ENCODE measurements at regions not wholly inside any gene's neighbourhood (a gene's known extent, or its start where the extent isn't known, plus 50 kb on each side); places are given as distances from the start of the nearest gene placed in this dataset.
"Not testable (repeated sequence)": the region's sequence is repeated elsewhere in the genome, so short reads cannot be mapped to it uniquely, and the experiment has no call there.

DNA sequence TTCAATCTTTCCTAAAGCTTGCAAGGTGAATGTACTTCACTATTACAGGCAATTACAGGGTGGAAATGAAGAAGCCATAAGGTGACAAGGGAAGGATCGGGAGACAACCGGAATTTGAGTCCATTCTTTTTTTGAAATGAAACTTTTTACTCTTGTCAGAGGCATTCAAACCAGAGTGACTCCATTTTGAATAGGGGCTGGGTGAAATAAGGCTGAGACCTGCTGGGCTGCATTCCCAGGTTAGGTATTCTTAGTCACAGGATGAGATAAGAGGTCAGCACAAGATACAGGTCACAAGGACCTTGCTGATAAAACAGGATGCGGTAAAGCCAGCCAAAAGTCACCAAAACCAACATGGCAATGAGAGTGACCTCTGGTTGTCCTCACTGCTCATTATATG, 363.3 kb downstream of the TYW1 start:
- DNase-seq (ENCODE audit: low read depth): no peak

DNA sequence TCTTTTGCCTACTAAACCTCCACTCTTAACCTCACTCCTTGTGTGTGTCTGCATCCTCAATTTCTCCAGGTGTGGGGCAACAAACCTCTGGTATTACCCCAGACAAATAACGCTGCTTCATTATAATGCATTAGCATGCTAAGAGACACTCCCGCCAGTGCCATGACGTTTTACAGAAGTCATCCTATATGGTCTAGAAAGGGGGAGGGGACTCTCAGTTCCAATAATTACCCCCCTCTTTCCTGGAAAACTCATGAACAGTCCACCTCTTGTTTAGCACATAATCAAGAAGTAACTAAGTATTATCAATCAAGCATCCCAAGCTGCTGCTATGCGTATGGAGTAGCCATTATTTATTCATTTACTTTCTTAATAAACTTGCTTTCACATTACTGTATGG, 364.5 kb downstream of the TYW1 start:
- DNase-seq (ENCODE audit: low read depth): no peak

DNA sequence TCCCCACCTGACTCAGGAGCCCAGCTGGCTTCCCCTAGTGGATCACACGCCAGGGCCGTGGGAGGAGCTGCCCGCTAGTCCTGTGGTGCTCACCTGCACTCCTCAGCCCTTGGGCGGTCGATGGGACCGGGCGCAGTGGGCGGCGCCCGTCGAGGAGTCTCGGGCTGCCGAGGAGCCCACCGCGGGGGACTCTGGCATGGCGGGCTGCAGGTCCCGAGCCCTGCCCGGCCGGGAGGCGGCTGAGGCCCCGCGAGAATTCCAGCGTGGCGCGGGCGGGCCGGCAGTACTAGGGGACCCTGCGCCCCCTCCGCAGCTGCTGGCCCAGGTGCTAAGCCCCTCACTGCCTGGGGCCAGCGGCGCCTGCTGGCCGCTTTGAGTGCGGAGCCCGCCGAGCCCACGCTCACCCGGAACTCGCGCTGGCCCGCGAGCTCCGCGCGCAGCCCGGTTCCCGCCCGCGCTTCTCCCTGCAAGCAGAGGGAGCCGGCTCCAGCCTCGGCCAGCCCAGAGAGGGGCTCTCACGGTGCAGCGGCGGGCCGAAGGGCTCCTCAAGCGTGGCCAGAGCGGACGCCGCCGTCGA, 367.9 kb downstream of the TYW1 start:
- no peak for DNase-seq (ENCODE audit: low read depth)

DNA sequence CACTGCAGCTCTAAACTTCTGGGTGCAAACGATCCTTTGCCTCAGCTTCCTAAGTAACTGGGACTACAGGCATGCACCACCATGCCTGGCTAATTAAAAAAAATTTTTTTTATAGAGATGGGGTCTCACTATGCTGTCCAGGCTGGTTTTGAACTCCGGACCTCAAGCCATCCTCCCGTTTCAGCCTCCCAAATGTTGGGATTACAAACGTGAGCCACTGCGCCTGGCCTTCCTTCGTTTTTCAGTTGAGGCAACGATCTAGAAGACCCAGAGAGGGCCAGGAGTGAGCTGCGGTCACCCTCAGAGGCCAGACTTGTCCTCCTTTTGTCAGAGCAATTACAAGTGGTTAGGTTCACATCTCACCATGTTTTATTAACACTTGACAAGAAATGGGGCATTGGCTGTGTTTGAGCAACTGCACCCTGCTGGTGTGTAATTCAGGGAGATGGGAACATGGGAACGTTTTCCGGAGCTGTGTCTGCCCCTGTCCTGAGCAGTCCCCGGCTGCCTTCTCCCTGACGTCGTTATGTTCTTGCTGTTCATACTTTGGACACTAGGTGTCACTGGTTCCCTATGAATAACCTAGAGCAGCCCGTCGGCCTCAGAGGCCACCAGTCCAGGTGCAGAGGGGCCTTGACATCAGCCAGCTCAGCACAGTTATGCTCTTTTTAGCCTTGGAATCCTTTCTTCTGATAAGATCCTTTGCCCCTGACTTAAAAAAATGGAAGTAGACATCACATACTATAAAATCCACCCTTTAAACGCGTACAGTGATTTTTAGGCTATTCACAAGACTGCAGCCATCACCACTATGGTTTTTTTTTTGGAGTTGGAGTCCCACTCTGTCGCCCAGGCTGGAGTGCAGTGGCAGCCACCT, 375.0 kb downstream of the TYW1 start:
- DNase-seq (ENCODE audit: low read depth): peak; percentile 26

DNA sequence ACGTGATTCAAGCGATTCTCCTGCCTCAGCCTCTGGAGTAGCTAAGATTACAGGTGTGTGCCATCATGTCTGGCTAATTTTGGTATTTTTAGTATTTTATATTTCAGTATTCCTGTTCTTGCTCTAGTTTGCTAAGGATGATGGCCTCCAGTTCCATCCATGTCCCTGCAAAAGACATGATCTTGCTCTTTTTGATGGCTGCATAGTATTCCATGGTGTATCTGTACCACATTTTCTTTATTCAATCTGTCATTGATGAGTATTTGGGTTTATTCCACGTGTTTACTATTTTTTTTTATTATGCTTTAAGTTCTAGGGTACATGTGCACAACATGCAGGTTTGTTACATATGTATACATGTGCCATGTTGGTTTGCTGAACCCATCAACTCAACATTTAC, 376.8 kb downstream of the TYW1 start:
- DNase-seq (ENCODE audit: low read depth): not testable (repeated sequence)

DNA sequence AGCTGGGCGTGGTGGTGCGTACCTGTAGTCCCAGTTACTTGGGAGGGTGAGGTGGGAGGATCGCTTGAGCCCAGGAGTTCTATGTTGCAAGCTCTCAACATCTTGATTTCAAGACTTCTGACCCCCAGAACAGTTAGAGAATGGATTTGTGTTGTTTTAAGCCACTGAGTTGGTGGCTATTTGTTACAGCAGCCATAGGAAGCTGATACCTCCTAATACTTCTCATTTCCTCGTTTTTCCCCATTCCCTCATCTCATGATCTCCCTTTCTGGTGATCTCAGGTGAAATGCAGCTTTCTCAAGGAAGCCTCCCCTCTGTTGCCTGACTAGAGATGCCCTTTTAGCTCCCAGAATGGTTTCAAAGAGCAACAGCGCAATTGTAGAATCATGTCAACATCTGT, 378.8 kb downstream of the TYW1 start:
- no peak for DNase-seq (ENCODE audit: low read depth)

DNA sequence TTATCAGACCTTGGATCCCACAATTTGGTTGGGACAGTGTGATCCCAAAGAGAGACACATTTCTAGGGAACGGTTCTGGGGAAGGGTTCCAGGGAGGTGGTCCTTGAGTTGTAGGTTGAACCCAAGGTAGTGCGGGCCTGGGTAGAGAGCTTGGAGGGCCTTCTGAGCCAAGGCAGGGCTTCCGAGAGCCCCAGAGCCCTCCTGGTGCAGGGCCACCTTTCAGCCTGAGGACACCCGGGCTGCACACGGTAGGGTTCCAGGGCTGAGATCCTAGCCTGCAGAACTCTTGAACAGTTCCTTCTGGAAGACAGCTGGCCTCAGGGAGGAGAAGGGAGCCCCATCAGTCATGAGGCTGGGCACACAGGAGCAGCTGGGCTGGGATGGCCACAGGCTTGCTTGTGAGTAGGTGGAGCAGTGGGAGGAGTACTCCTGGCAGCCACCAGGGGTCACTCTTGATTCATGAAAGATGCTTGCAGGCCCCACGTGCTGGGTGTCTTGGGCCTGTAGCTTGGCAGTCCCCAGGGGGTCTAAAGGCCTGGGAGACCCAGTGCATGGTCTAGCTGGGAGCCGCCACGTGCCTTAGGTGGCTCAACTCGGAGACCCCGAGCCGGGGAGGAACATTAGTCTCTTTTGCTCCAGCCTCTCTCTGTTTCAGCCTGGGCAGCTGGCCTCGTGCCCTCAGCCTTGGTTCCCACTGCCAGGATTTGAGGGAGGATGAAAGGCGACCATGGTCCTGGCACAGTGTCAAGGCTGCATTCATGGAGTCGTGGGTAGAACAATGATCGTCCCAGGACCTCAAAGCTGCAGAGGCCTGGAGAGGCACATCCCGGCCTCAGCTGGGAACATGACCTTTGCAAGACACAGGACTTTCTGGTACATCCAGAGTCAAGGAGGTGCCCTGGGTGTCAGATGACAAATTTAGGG, 381.6 kb downstream of the TYW1 start:
- DNase-seq (ENCODE audit: low read depth): peak; percentile 25

DNA sequence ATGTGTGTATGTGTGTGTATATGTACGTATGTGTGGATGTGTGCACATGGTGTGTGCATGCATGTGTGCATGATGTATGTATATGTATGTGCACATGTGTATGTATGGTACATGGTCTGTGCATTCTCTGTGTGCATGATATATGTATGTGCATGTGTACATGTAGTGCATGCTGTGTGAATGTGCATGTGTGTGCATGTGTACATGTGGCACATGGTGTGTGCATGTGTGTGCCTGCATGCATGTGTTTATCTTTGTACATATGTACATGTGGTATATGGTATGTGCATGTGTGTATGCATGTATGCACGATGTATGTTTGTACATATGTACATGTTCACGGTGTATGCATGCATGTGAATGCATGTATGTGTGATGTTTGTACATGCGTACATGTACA, 383.7 kb downstream of the TYW1 start:
- no peak for DNase-seq (ENCODE audit: low read depth)

DNA sequence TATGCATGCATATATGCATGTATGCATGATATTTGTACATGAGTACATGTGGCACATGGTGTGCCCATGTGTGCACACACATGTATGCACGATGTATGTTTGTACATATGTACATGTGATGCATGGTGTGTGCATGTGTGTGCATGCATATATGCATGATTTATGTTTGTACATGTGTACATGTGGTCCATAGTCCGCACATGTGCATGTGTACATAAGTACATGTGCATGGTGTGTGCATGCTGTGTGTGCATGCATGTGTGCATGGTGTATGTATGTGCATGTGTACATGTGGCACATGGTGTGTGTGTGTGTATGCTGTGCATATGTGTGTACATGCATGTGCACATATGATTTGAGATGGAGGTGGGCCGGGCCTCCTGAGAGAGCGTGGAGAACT, 384.2 kb downstream of the TYW1 start:
- no peak for DNase-seq (ENCODE audit: low read depth)

DNA sequence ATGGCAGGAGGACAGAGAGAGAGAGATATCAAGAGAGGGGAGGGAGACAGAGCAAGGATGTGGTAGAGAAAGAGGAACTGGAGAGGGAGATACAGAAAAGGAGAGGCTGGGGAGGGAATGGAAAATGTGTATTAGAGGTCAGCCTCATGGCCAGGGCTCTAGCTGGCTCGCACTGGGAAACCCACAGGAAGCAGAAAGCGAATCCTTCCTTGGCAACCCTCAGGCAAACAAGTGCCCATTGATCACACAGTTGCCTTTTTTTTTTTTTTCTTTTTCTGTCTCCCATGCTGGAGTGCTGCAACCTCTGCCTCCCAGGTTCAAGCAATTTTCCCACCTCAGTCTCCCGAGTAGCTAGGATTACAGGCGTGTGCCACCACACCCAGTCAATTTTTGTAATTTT, 391.2 kb downstream of the TYW1 start:
- no peak for DNase-seq (ENCODE audit: low read depth)

DNA sequence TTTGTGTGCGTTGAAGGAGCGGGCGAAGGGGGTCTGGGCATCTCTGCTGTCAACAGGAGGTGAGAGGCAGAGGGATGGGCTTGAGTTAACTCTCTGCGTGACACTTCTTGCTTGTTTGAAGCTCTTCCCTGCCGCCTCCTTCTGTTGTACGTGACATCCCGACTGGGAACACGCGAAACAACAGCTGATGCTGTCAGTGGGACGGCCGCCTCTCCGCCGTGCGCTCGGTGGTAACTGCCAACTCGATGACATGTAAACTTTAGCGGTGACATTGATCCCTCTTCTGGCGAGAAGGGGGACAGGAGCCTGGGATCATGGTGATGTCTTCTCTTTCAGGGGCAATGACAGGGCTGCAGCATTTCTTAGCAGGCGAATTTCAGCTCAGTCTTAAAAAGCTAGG, 394.5 kb downstream of the TYW1 start:
- DNase-seq (ENCODE audit: low read depth): no peak

DNA sequence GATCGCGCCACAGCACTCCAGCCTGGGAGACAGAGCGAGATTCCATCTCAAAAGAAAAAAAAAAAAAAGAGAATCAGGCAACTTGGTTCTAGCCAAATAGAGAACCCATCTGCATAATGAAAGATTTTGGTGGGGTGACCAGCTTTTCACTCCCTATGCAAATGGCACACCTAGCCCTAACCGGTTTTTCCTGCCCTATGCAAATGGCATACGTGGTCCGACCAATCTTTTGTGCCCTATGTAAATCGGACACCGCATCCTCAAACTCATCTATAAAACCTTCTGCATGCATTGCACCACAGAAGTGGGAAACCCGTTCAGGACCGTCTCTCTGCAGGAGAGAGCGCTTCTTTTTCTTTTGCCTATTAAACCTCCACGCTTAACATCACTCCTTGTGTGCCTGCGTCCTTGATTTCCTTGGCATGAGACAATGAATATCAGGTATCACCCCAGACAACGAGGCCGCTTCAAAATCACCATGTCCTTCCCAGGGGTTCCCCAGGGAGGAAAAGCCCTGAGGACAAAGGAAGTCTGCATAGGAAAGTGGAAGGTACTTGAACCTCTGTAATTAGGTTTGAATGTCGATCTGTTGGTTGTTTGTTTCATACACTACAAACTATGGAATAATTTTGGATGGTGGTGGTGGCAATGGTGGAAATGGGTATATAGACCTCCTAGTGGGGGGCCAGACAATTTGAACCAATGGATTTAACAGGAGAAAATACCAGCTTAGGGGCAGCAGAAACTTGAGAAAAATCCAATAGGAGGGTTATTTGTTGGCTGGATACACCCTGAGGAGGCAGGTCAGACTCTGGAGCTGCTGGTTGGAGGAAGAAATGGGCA, 396.2 kb downstream of the TYW1 start:
- DNase-seq (ENCODE audit: low read depth): no peak

DNA sequence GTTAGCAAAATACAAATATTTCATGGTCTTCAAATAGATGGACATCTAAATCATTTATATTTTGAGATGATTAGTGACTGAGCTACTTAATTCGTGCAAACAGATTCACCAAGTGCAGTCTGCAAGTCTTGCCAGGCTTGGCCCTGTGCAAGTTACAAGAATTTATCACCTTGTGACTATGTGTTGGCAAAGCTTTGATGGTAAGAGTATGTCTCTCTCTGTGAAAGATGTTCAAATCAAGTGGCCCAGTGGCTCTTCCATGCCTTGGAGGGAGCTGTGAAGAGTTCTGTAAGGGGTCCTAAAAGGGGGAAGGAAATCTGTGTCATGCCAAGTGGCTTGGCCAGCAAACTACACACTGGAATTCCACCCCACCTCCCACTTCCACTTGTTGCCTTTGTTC, 397.3 kb downstream of the TYW1 start:
- no peak for DNase-seq (ENCODE audit: low read depth)

DNA sequence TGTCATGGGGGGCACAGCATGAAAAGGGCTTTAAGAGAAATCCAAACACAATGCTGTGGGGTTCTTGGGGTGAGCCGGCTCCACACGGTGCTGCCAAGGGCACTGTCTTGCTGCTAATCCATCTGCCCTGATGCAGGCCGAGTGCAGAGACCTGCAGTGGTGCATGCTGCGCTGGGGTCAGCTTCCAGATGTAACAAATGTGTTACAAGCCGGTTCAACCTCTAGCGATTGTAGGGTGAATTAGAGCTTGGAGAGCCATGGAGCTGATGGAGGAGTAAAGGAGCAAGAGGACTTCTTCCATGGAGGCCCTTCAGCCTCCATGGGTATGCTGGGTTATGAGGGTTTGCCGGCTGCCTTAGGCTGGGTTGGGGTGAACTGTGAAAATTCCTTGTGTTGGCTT, 402.3 kb downstream of the TYW1 start:
- DNase-seq (ENCODE audit: low read depth): no peak

DNA sequence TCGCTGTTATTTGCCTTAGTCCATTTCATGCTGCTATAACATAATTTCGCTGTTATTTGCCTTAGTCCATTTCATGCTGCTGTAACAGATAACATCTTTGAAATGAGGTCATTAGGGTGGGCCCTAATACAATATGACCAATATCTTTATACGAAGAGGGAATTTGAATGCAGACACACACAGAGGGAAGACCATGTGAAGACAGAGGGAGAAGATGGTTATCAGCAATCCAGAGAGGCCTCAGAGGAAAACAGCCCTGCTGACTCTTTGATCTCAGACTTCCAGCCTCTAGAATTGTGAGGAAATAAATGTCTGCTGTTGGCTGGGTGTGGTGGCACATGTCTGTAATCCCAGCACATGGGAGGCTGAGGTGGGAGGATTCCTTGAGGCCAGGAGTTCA, 404.9 kb downstream of the TYW1 start:
- DNase-seq (ENCODE audit: low read depth): no peak

DNA sequence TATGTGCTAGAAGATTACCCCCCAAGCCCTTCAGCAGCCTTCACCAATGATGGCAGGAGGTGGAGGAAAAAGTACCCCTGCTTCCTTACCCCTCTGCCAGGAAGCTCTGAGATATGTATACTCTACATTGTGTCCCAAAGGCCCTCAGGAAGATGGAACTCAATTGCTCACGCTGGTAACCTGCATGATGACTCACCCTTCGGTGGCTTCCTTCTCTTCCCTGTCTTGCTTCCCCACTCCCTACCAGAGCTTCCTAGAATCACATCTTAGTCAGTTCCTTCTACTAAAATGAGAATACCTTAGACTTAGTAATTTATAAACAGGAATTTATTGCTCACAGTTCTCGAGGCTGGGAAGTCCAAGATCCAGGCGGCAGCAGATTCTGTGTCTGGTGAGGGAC, 405.6 kb downstream of the TYW1 start:
- DNase-seq (ENCODE audit: low read depth): no peak

DNA sequence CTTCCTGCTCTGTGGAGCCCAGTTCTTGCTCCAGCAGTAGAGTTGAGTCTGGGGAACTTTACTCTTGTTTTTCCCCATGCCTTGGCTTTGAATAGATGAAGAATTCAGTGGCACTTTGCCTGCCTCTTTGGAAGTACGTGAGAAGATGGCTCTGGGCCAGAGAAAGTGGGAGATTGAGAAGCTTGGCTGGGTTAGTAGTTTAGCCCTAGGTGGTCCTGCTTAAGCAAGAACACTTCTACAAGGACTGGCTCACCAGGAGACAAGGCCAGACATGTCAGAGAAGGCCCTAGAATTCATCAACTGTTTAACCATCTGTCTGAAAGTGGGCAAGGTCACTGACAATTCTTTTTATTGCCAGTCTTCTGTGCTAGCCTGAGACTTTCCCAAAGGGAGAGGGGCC, 410.3 kb downstream of the TYW1 start:
- no peak for DNase-seq (ENCODE audit: low read depth)

DNA sequence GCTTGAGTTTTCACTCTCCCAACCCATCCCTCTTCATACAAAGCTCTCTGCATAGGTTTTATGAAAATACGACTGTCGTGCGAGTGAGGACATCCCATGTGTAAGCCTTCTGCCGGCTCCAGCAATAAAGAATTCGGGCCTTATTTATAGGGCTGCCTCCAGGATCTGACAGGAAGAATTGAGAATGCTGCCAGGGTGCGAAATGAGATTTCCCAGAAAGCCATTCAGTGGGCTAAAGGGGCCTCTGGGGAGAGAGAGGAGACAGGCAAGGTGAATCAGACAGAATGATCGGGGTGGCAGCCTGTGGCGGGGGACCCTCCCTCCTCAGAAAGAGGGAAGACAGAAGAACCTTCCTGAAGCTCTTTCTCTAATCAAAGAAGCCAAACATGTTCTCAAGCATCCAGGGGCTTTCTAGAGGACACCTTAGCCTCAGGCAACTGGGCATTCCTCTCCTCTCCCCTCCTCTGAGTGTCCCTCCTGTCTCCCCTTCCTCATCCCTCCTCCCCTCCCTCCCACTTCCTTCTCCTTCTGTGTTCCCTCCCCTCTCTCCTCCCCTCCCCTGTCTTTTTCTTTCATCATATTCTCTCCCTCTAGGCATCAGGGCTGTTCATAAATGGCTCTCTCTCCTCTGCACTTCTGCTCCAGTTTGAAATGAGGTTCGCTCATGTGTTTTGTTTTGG, 410.9 kb downstream of the TYW1 start:
- DNase-seq (ENCODE audit: low read depth): no peak

DNA sequence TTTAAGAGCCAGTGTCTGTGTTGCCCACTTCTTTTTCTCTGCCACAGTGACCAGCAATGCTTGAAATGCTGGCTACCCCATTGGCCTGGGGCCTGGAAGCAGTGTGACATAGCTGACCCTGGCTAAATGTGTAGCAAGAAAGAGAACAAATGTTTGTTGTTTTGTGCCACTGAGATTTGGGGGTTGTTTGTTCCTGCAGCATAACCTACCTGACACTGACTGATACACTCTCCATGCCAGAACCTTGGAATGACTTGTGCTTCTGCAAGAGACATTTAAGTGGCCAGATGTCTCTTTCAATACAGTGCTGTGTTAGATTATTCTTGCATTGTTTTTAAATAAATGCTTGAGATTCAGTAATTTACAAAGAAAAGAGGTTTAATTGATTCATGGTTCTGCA, 411.5 kb downstream of the TYW1 start:
- no peak for DNase-seq (ENCODE audit: low read depth)

DNA sequence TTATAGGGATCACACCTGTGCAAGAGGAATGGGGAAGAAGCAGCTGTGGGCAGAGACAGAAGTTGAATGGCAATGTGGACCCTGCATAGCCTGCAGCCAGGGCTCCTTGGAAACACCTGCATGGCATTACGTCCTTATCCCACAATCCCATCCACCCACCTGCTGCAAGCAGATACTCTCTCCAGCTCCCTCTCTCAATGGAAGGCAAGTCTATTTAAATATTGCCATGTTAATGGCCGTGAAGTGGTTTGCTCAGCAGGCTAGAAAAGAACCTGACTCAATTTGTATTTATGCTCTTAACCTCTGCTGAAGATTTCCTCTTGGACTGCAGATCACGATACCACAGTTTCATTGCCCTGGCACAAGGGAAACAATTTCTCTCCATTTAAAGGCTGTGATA, 417.0 kb downstream of the TYW1 start:
- DNase-seq (ENCODE audit: low read depth): no peak

DNA sequence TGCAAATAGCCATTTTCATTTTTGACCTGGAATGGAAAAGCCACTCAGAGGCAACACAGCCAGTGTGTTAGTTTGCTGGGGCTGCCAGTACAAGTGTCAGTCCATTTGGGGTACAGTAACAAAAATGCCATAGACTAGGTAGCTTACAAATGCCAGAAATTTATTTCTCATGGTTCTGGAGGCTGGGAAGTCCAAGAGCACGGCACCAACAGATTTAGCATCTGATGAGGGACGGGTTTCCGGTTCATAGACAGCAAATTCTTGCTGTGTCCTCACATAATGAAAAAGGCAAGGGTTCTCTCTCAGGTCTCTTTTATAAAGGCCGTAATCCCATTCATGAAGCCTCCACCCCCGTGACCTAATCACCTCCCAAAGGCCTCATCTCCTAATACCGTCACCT, 418.2 kb downstream of the TYW1 start:
- DNase-seq (ENCODE audit: low read depth): no peak
